BJ (cell line): ENCODE measurements at regions not wholly inside any gene's neighbourhood (a gene's known extent, or its start where the extent isn't known, plus 50 kb on each side); places are given as distances from the start of the nearest gene placed in this dataset.
A peak's percentile ranks its signal among the peaks of the same experiment; 100 is the strongest.

Source experiments
- CTCF ChIA-PET: fragments of 350-600 bp; formaldehyde crosslinking; extraction: SDS; loops from one replicate; lab custom pipeline; 2021; ENCODE audit warnings: antibody characterized with exemption, inconsistent platforms; lab: Yijun Ruan, JAX
- POLR2A ChIA-PET: fragments of 300-600 bp; sonication (Branson Sonifier 250); formaldehyde crosslinking; extraction: SDS; loops from one replicate; lab custom pipeline; 2021; ENCODE audit warnings: antibody characterized with exemption; lab: Charles Lee
- DNase-seq: peaks from one replicate; pipeline ENCODE4 v3.0.0-alpha.2; 2011; ENCODE audit warnings: low read depth
- H3K27me3 ChIP-seq: 2 replicates; pipeline ENCODE4 v1.6.0; 2011; ENCODE audit warnings: low read length; ENCODE audit not compliant: control insufficient read depth, insufficient read depth
- H3K36me3 ChIP-seq: 2 replicates; pipeline ENCODE4 v1.5.1; 2011; ENCODE audit warnings: low read length; ENCODE audit not compliant: control insufficient read depth, insufficient read depth
- H3K4me3 ChIP-seq: 2 replicates; pipeline ENCODE4 v1.5.1; 2011; ENCODE audit warnings: low read depth, mild to moderate bottlenecking, control low read depth, low read length
- CTCF ChIP-seq: IDR thresholded peaks from 2 replicates; pipeline ENCODE4 v1.5.1; 2011; ENCODE audit warnings: low read depth, mild to moderate bottlenecking, control low read depth, inconsistent platforms, low read length, moderate library complexity; ENCODE audit not compliant: insufficient read depth

- no peak for DNase-seq
- ChIA-PET CTCF (no interaction called here), POLR2A (no interaction called here)
- H3K4me3 ChIP-seq, result no peak overlapping the region
- TF ChIP-seq CTCF, result no peak
- no peaks in the 10 kb centered on the region for H3K27me3 ChIP-seq
- no peaks in the 10 kb centered on the region for H3K36me3 ChIP-seq
These were observed 1065.1 kb downstream of the SLITRK1 start for GRCh38 chr13:82817133-82817532.

- no peak for TF ChIP-seq CTCF
- DNase-seq, result no peak
- CTCF ChIA-PET, result no interaction called here
These were observed 1066.5 kb downstream of the SLITRK1 start for GRCh38 chr13:82815791-82816190.

GRCh38 chr13:82803341-82803740 lies 1078.9 kb downstream of the SLITRK1 start:
- DNase-seq, result no peak
- ChIA-PET POLR2A (no interaction called here), CTCF (no interaction called here)
- Histone ChIP-seq H3K27me3 (no peaks in the 10 kb centered on the region), H3K4me3 (no peak overlapping the region), H3K36me3 (no peaks in the 10 kb centered on the region)
- TF ChIP-seq CTCF, result no peak

More at GRCh38 chr13:82815791-82816190, 1066.5 kb downstream of the SLITRK1 start:
- H3K27me3 ChIP-seq, result no peaks in the 10 kb centered on the region
- POLR2A ChIA-PET, result no interaction called here
- H3K4me3 ChIP-seq, result no peak overlapping the region
- no peaks in the 10 kb centered on the region for H3K36me3 ChIP-seq

- no peaks in the 10 kb centered on the region for H3K36me3 ChIP-seq
- DNase-seq, result no peak
These were observed 1079.7 kb downstream of the SLITRK1 start for GRCh38 chr13:82802528-82802927.

GRCh38 chr13:82800391-82800790 lies 1081.9 kb downstream of the SLITRK1 start:
- DNase-seq, result peak; percentile 9
- CTCF ChIA-PET, result no interaction called here
- Histone ChIP-seq H3K27me3 (no peaks in the 10 kb centered on the region), H3K36me3 (no peaks in the 10 kb centered on the region), H3K4me3 (no peak overlapping the region)
- no peak for TF ChIP-seq CTCF
- POLR2A ChIA-PET, result no interaction called here

More at GRCh38 chr13:82802528-82802927, 1079.7 kb downstream of the SLITRK1 start:
- no peaks in the 10 kb centered on the region for H3K27me3 ChIP-seq
- TF ChIP-seq CTCF, result no peak
- no peak overlapping the region for H3K4me3 ChIP-seq
- ChIA-PET CTCF (no interaction called here), POLR2A (no interaction called here)
